HCT116 (cell line): ENCODE measurements at regions not wholly inside any gene's neighbourhood (a gene's known extent, or its start where the extent isn't known, plus 50 kb on each side); places are given as distances from the start of the nearest gene placed in this dataset.

Experiments used
- CEBPB ChIP-seq: IDR thresholded peaks from 2 replicates; pipeline ENCODE4 v1.6.1; 2012; ENCODE audit warnings: low read depth
- ELF1 ChIP-seq: IDR thresholded peaks from 2 replicates; pipeline ENCODE4 v1.6.1; 2012; ENCODE audit warnings: low read depth, borderline replicate concordance
- EZH2 ChIP-seq: fragments of 200-600 bp; sonication (generic); IDR thresholded peaks from 2 replicates; pipeline ENCODE4 v1.6.1; 2017; ENCODE audit warnings: antibody characterized with exemption, mixed run types
- EZH2phosphoT487 ChIP-seq: fragments of 200-600 bp; IDR thresholded peaks from 2 replicates; pipeline ENCODE4 v1.6.1; 2018; ENCODE audit warnings: antibody characterized with exemption, borderline replicate concordance
- JUND ChIP-seq: IDR thresholded peaks from 2 replicates; pipeline ENCODE4 v1.6.1; 2012
- POLR2A ChIP-seq: IDR thresholded peaks from 2 replicates; pipeline ENCODE4 v1.7.0; 2011; ENCODE audit warnings: borderline replicate concordance; ENCODE audit not compliant: insufficient read depth, insufficient read length; ENCODE audit errors: extremely low read depth
- RAD21 ChIP-seq: IDR thresholded peaks from 2 replicates; pipeline ENCODE4 v1.6.1; 2012; ENCODE audit warnings: low read depth, mild to moderate bottlenecking
- SP1 ChIP-seq: IDR thresholded peaks from 2 replicates; pipeline ENCODE4 v1.6.1; 2012; ENCODE audit warnings: low read depth
- SRF ChIP-seq: IDR thresholded peaks from 2 replicates; pipeline ENCODE4 v1.6.1; 2012; ENCODE audit warnings: low read depth
- YY1 ChIP-seq: IDR thresholded peaks from 2 replicates; pipeline ENCODE4 v1.6.1; 2011; ENCODE audit warnings: low read length, low read depth, moderate library complexity, mild to moderate bottlenecking; ENCODE audit not compliant: insufficient replicate concordance; ENCODE audit errors: extremely low read depth
- ZNF274 ChIP-seq: fragments of 200-500 bp; sonication (Bioruptor generic); IDR thresholded peaks from 2 replicates; pipeline ENCODE4 v1.6.1; 2014; ENCODE audit warnings: mild to moderate bottlenecking, low read depth, low read length, inconsistent platforms
- TF ChIP-seq, protein P1 (sequence below), 3 experiments: fragments of 200-600 bp in 1 of 3; sonication (generic) in 1 of 3; IDR thresholded peaks in 2 of 3; conservative IDR thresholded peaks in 1 of 3; 2 replicates each; pipeline ENCODE4 v1.5.1; 2012 to 2017; ENCODE audit warnings: low read depth in 2 of 3, low read length in 2 of 3, antibody characterized with exemption in 1 of 3, borderline replicate concordance in 1 of 3, control low read depth in 1 of 3, mild to moderate bottlenecking in 1 of 3, mixed read lengths in 1 of 3, mixed run types in 1 of 3, moderate library complexity in 1 of 3; ENCODE audit not compliant: insufficient read depth in 1 of 3
- TF ChIP-seq, protein P2 (sequence below): IDR thresholded peaks from 2 replicates; pipeline ENCODE4 v1.6.1; 2012
- TF ChIP-seq, protein P3 (sequence below): IDR thresholded peaks from 2 replicates; pipeline ENCODE4 v1.6.1; 2012

DNA sequence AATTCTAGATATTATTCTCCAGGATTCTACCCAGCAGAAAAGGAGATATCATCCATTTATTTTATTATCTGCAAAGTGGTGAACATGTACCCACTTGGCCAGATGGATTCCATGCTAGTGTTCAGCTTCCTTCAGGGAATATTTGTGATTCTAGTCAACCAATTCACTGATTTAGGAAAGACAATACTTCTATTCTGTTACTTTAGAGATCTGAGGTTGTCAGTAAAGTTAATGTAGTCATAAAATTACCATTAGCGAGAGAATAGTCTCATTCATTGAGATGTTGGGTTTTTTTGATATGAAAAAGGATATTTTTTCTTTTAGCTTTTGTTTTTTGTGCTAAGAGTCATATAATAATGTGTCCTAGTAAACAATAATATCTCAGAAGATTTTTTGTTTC, 222.8 kb downstream of the CGGBP1 start:
- no peak for TF ChIP-seq EZH2phosphoT487
- TF ChIP-seq POLR2A = no peak
- no peak for TF ChIP-seq YY1
- TF ChIP-seq, protein P1, sequence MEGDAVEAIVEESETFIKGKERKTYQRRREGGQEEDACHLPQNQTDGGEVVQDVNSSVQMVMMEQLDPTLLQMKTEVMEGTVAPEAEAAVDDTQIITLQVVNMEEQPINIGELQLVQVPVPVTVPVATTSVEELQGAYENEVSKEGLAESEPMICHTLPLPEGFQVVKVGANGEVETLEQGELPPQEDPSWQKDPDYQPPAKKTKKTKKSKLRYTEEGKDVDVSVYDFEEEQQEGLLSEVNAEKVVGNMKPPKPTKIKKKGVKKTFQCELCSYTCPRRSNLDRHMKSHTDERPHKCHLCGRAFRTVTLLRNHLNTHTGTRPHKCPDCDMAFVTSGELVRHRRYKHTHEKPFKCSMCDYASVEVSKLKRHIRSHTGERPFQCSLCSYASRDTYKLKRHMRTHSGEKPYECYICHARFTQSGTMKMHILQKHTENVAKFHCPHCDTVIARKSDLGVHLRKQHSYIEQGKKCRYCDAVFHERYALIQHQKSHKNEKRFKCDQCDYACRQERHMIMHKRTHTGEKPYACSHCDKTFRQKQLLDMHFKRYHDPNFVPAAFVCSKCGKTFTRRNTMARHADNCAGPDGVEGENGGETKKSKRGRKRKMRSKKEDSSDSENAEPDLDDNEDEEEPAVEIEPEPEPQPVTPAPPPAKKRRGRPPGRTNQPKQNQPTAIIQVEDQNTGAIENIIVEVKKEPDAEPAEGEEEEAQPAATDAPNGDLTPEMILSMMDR (IDR thresholded peaks at IDR 0.05 in 2 of 3, conservative IDR thresholded peaks at IDR 0.05 in 1 of 3; ENCODE audit: borderline replicate concordance in 1 of 3, insufficient read depth in 1 of 3, low read depth in 2 of 3, low read length in 2 of 3) = no peak
- no peak for TF ChIP-seq RAD21
- TF ChIP-seq SP1 = no peak
- TF ChIP-seq ZNF274 = no peak
- TF ChIP-seq, protein P2, sequence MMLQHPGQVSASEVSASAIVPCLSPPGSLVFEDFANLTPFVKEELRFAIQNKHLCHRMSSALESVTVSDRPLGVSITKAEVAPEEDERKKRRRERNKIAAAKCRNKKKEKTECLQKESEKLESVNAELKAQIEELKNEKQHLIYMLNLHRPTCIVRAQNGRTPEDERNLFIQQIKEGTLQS = no peak
- TF ChIP-seq CEBPB = no peak
- no peak for TF ChIP-seq JUND
- no peak for TF ChIP-seq SRF
- TF ChIP-seq, protein P3, sequence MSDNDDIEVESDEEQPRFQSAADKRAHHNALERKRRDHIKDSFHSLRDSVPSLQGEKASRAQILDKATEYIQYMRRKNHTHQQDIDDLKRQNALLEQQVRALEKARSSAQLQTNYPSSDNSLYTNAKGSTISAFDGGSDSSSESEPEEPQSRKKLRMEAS = no peak
- TF ChIP-seq ELF1 = no peak
- no peak for TF ChIP-seq EZH2
